H1 (cell line): ENCODE measurements at regions not wholly inside any gene's neighbourhood (a gene's known extent, or its start where the extent isn't known, plus 50 kb on each side); places are given as distances from the start of the nearest gene placed in this dataset.
"Not testable (repeated sequence)": the region's sequence is repeated elsewhere in the genome, so short reads cannot be mapped to it uniquely, and the experiment has no call there.

ENCODE experiments used
- CTCF ChIA-PET: fragments of 300-600 bp; sonication (Branson Sonifier 250); formaldehyde crosslinking; loops from one replicate; lab custom pipeline; 2021; ENCODE audit not compliant: partially characterized antibody; lab: Charles Lee
- POLR2A ChIA-PET: fragments of 300-600 bp; sonication (Branson Sonifier 250); formaldehyde crosslinking; loops from one replicate; lab custom pipeline; 2021; ENCODE audit warnings: inconsistent platforms; ENCODE audit not compliant: partially characterized antibody; lab: Charles Lee
- DNase-seq, 2 experiments: peaks; one replicate each; pipeline versions ENCODE4 v3.0.0 to v3.0.0-alpha.2; 2010 to 2022; ENCODE audit warnings: low spot score in 2 of 2, low read depth in 1 of 2, mixed read lengths in 1 of 2
- FAIRE-seq: peaks from 2 replicates; lab custom pipeline; 2011; peaks lifted over from hg19 to GRCh38; lab: Jason Lieb, UNC
- H2AFZ ChIP-seq: 2 replicates; pipeline ENCODE4 v1.8.1; 2012; ENCODE audit warnings: low read length, inconsistent platforms
- H2AK5ac ChIP-seq: 2 replicates; pipeline ENCODE4 v1.6.1; 2013; ENCODE audit warnings: low read depth, low read length
- H2BK120ac ChIP-seq: replicated peaks from 2 replicates; pipeline ENCODE3; 2013; ENCODE audit warnings: low read depth, low read length, inconsistent platforms
- H2BK12ac ChIP-seq: 2 replicates; pipeline ENCODE4 v1.6.1; 2013; ENCODE audit warnings: low read depth, low read length
- H2BK15ac ChIP-seq: 2 replicates; pipeline ENCODE4 v1.6.1; 2013; ENCODE audit warnings: low read length
- H2BK20ac ChIP-seq: 2 replicates; pipeline ENCODE4 v1.6.1; 2013; ENCODE audit warnings: low read length
- H2BK5ac ChIP-seq: 2 replicates; pipeline ENCODE4 v1.6.1; 2013; ENCODE audit warnings: low read depth, low read length
- H3K14ac ChIP-seq: 2 replicates; pipeline ENCODE4 v1.6.1; 2013; ENCODE audit warnings: inconsistent platforms; ENCODE audit not compliant: insufficient read length
- H3K18ac ChIP-seq: 2 replicates; pipeline ENCODE4 v1.6.1; 2013; ENCODE audit warnings: low read length; ENCODE audit errors: extremely low read depth
- H3K23ac ChIP-seq: 2 replicates; pipeline ENCODE4 v1.6.1; 2013; ENCODE audit warnings: inconsistent platforms; ENCODE audit not compliant: insufficient read length
- H3K23me2 ChIP-seq: 2 replicates; pipeline ENCODE4 v1.6.1; 2013; ENCODE audit warnings: low read depth, low read length
- H3K27ac ChIP-seq: 2 replicates; pipeline ENCODE4 v1.6.1; 2011; ENCODE audit warnings: low read depth, low read length, inconsistent platforms
- H3K27me3 ChIP-seq, 4 experiments: replicated peaks in 1 of 4; 1 replicate in 1 of 4; 2 replicates in 3 of 4; pipeline versions ENCODE4 v1.6.1 to v1.8.1; 2011 to 2013; ENCODE audit warnings: low read length in 3 of 4, mild to moderate bottlenecking in 3 of 4, inconsistent platforms in 2 of 4, mixed read lengths in 2 of 4, moderate library complexity in 1 of 4; ENCODE audit not compliant: control insufficient read depth in 3 of 4, insufficient read depth in 3 of 4; ENCODE audit errors: extremely low read depth in 1 of 4
- H3K36me3 ChIP-seq, 4 experiments: 2 replicates each; pipeline versions ENCODE4 v1.6.1 to v1.8.1; 2011 to 2013; ENCODE audit warnings: mild to moderate bottlenecking in 4 of 4, low read length in 3 of 4, moderate library complexity in 2 of 4, control low read depth in 1 of 4, inconsistent platforms in 1 of 4; ENCODE audit not compliant: insufficient read depth in 4 of 4, control insufficient read depth in 2 of 4
- H3K4ac ChIP-seq: replicated peaks from 2 replicates; pipeline ENCODE3; 2013; ENCODE audit warnings: low read length, low read depth, mixed read lengths, inconsistent platforms; ENCODE audit not compliant: insufficient read length
- H3K4me1 ChIP-seq, 4 experiments: replicated peaks in 1 of 4; 1 replicate in 1 of 4; 2 replicates in 3 of 4; pipeline versions ENCODE4 v1.6.1 to v1.8.1; 2011 to 2013; ENCODE audit warnings: low read length in 3 of 4, inconsistent platforms in 2 of 4, mixed read lengths in 1 of 4; ENCODE audit not compliant: insufficient read depth in 4 of 4, control insufficient read depth in 3 of 4
- H3K4me2 ChIP-seq, 2 experiments: 2 replicates each; pipeline versions ENCODE4 v1.6.1 to v1.8.1; 2011 to 2013; ENCODE audit warnings: low read depth in 2 of 2, low read length in 2 of 2, control low read depth in 1 of 2, inconsistent platforms in 1 of 2, mild to moderate bottlenecking in 1 of 2; ENCODE audit not compliant: insufficient read depth in 1 of 2
- H3K4me3 ChIP-seq, 4 experiments: fragments of 200-600, 300-600 bp in 1 of 4; sonication (generic), shearing (Covaris generic), sonication (Bioruptor Twin) in 1 of 4; 2 replicates each; pipeline versions ENCODE4 v1.5.1 to v1.8.1; 2011 to 2016; ENCODE audit warnings: low read length in 4 of 4, low read depth in 3 of 4, control low read depth in 2 of 4, inconsistent platforms in 2 of 4, mild to moderate bottlenecking in 2 of 4, mixed read lengths in 1 of 4, moderate library complexity in 1 of 4; ENCODE audit not compliant: insufficient read depth in 2 of 4; ENCODE audit errors: extremely low read depth in 1 of 4
- H3K56ac ChIP-seq: replicated peaks from 2 replicates; pipeline ENCODE3; 2013; ENCODE audit warnings: low read depth, mild to moderate bottlenecking, mixed read lengths, low read length, inconsistent platforms; ENCODE audit not compliant: insufficient read length
- H3K79me1 ChIP-seq: 2 replicates; pipeline ENCODE4 v1.6.1; 2013; ENCODE audit warnings: low read depth, low read length, control low read depth
- H3K79me2 ChIP-seq, 2 experiments: 2 replicates each; pipeline versions ENCODE4 v1.6.1 to v1.8.1; 2012 to 2013; ENCODE audit warnings: low read length in 2 of 2, mild to moderate bottlenecking in 2 of 2, inconsistent platforms in 1 of 2; ENCODE audit not compliant: insufficient read depth in 2 of 2, control insufficient read depth in 1 of 2
- H3K9ac ChIP-seq, 4 experiments: replicated peaks in 1 of 4; 1 replicate in 1 of 4; 2 replicates in 3 of 4; pipeline versions ENCODE4 v1.6.1 to v1.8.1; 2011 to 2013; ENCODE audit warnings: low read depth in 3 of 4, low read length in 3 of 4, control low read depth in 2 of 4, mild to moderate bottlenecking in 2 of 4, moderate library complexity in 2 of 4, inconsistent platforms in 1 of 4; ENCODE audit errors: extremely low read depth in 1 of 4
- H3K9me3 ChIP-seq, 2 experiments: 2 replicates each; pipeline versions ENCODE4 v1.6.1 to v1.8.1; 2012 to 2013; ENCODE audit warnings: mild to moderate bottlenecking in 2 of 2, moderate library complexity in 2 of 2, control low read depth in 1 of 2, inconsistent platforms in 1 of 2, low read depth in 1 of 2, low read length in 1 of 2, mixed read lengths in 1 of 2; ENCODE audit not compliant: insufficient read depth in 2 of 2
- H4K20me1 ChIP-seq, 2 experiments: replicated peaks in 1 of 2; 2 replicates each; pipeline versions ENCODE3 to v1.8.1; 2011 to 2013; ENCODE audit warnings: inconsistent platforms in 2 of 2, low read length in 2 of 2, mild to moderate bottlenecking in 1 of 2; ENCODE audit not compliant: insufficient read depth in 2 of 2, control insufficient read depth in 1 of 2
- H4K5ac ChIP-seq: 2 replicates; pipeline ENCODE4 v1.6.1; 2013; ENCODE audit warnings: low read length, low read depth, mixed read lengths, inconsistent platforms; ENCODE audit not compliant: insufficient read length
- H4K8ac ChIP-seq: 2 replicates; pipeline ENCODE4 v1.8.0; 2013; ENCODE audit warnings: mild to moderate bottlenecking, moderate library complexity, low read length, inconsistent platforms; ENCODE audit not compliant: insufficient read depth; ENCODE audit errors: extremely low read depth
- H4K91ac ChIP-seq: replicated peaks from 2 replicates; pipeline ENCODE3; 2013; ENCODE audit warnings: low read length, mixed read lengths, inconsistent platforms; ENCODE audit not compliant: insufficient read length
- WGBS, 2 experiments: shearing (Covaris generic) in 1 of 2; methylation state at CpG; one replicate each; pipeline versions ENCODE4 v1.1.6 to v1.1.7; 2013 to 2015; ENCODE audit warnings: low lambda C conversion rate in 2 of 2, mixed read lengths in 2 of 2, inconsistent platforms in 1 of 2, low coverage in 1 of 2, missing lambda C conversion rate in 1 of 2; ENCODE audit not compliant: insufficient replicate concordance in 2 of 2, insufficient coverage in 1 of 2, insufficient read length in 1 of 2; ENCODE audit errors: extremely low coverage in 1 of 2, missing lambda C conversion rate in 1 of 2; 5-methylcytosine and 5-hydroxymethylcytosine counted together

DNA sequence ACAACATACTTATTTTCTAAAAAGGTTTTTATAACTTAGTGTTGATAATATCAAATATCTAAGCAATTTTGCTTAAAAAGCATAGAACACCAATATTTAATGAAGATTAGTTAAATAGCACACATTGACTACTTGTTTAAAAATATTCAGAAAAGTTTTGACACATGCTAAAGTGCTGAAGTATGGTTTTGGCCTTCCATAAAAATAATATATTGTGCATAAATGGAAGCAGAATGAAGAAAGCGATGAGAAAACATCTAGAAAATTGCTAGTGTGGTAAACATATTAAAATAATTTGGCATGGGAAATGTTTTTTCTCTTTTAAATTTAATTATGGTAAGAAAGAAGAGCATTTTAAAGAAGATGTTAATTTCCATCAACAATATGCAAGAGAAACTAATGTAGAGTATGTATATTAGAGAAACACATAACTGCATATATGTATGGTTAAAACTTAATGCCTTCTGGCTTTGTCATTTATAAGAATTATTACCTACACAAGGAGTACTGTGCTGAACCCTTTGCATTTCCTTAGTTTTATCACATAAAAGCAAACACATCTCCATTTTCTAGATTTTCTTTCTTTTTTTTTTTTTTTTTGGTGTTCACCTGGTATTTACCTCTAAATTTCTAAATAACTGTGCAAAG, 921.0 kb upstream of the ADAMTS5 start:
- H2BK12ac ChIP-seq, H2AFZ ChIP-seq, H4K8ac ChIP-seq, H3K56ac ChIP-seq, H2BK20ac ChIP-seq, H3K9me3 ChIP-seq, H4K20me1 ChIP-seq, H3K23me2 ChIP-seq, DNase-seq, H3K4me3 ChIP-seq, H3K4ac ChIP-seq, FAIRE-seq, H3K79me2 ChIP-seq, H3K27me3 ChIP-seq, H2BK120ac ChIP-seq, H2AK5ac ChIP-seq, H2BK5ac ChIP-seq, H3K36me3 ChIP-seq, H3K23ac ChIP-seq, H3K4me2 ChIP-seq, CTCF ChIA-PET, H3K4me1 ChIP-seq, H4K5ac ChIP-seq, H3K79me1 ChIP-seq, H3K27ac ChIP-seq, POLR2A ChIA-PET, H3K9ac ChIP-seq, H3K18ac ChIP-seq, H4K91ac ChIP-seq, H2BK15ac ChIP-seq, H3K14ac ChIP-seq: not testable (repeated sequence)
- 81% methylated on average over 1 of the region's 1 CpG; no CpG with 5 or more reads in 1 of the 2 experiments for WGBS, 2 experiments
